Stomach (tissue), 4 donors: ENCODE measurements at regions not wholly inside any gene's neighbourhood (a gene's known extent, or its start where the extent isn't known, plus 50 kb on each side); places are given as distances from the start of the nearest gene placed in this dataset.

Experiments
- CTCF ChIP-seq, 7 experiments: fragments of 450-650 bp in 4 of 7; fragments of 200-600 bp in 3 of 7; sonication (generic) in 3 of 7; IDR thresholded peaks; one replicate each; pipeline ENCODE4 v1.5.1; 2016 to 2019; ENCODE audit warnings: antibody characterized with exemption in 7 of 7, control low read depth in 2 of 7, mild to moderate bottlenecking in 1 of 7
- EP300 ChIP-seq: sonication (generic); formaldehyde crosslinking; IDR thresholded peaks from one replicate; pipeline ENCODE4 v1.6.1; 2017; ENCODE audit warnings: antibody characterized with exemption
- POLR2A ChIP-seq, 4 donors: fragments of 450-650 bp; IDR thresholded peaks; one replicate each; pipeline ENCODE4 v1.6.1; 2016; ENCODE audit warnings: antibody characterized with exemption in 4 of 4, control low read depth in 2 of 4, mild to moderate bottlenecking in 1 of 4, moderate library complexity in 1 of 4
- POLR2AphosphoS5 ChIP-seq, 3 donors: sonication (generic); formaldehyde crosslinking; IDR thresholded peaks; one replicate each; pipeline ENCODE4 v1.6.1; 2016; ENCODE audit warnings: antibody characterized with exemption in 3 of 3

- no peak for TF ChIP-seq CTCF (IDR thresholded peaks at IDR 0.05)
- no peak for TF ChIP-seq EP300
- no peak for TF ChIP-seq POLR2AphosphoS5 (IDR thresholded peaks at IDR 0.05)
- no peak for TF ChIP-seq POLR2A (IDR thresholded peaks at IDR 0.05)
Measured at GRCh38 chrX:88072339-88073030, 554.9 kb downstream of the KLHL4 start.
